HCT116 (cell line): ENCODE measurements at regions not wholly inside any gene's neighbourhood (a gene's known extent, or its start where the extent isn't known, plus 50 kb on each side); places are given as distances from the start of the nearest gene placed in this dataset.

Experiments used
- CTCF ChIP-seq, 3 experiments: fragments of 200-600 bp in 1 of 3; sonication (generic) in 1 of 3; IDR thresholded peaks in 2 of 3; conservative IDR thresholded peaks in 1 of 3; 2 replicates each; pipeline ENCODE4 v1.5.1; 2012 to 2017; ENCODE audit warnings: low read depth in 2 of 3, low read length in 2 of 3, antibody characterized with exemption in 1 of 3, borderline replicate concordance in 1 of 3, control low read depth in 1 of 3, mild to moderate bottlenecking in 1 of 3, mixed read lengths in 1 of 3, mixed run types in 1 of 3, moderate library complexity in 1 of 3; ENCODE audit not compliant: insufficient read depth in 1 of 3
- EZH2phosphoT487 ChIP-seq: fragments of 200-600 bp; IDR thresholded peaks from 2 replicates; pipeline ENCODE4 v1.6.1; 2018; ENCODE audit warnings: antibody characterized with exemption, borderline replicate concordance

GRCh38 chr5:51131266-51131665, 252.0 kb upstream of the ISL1 start:
- TF ChIP-seq CTCF (IDR thresholded peaks at IDR 0.05 in 2 of 3, conservative IDR thresholded peaks at IDR 0.05 in 1 of 3; ENCODE audit: borderline replicate concordance in 1 of 3, insufficient read depth in 1 of 3, low read depth in 2 of 3, low read length in 2 of 3) (no peak), EZH2phosphoT487 (no peak)
